ENCODE measurements at regions not wholly inside any gene's neighbourhood (a gene's known extent, or its start where the extent isn't known, plus 50 kb on each side); places are given as distances from the start of the nearest gene placed in this dataset.

GRCh38 chr13:106108346-106108745, 427.1 kb downstream of the EFNB2 start:
- Mint-ChIP-seq H3K36me3 (ENCODE audit: low read depth) (no peaks in the 10 kb centered on the region), H3K9me3 (no peaks in the 10 kb centered on the region), H3K4me1 (peaks cover 17% of the 10 kb centered on the region), H3K4me3 (no peak overlapping the region), H3K27me3 (ENCODE audit: insufficient read depth, low read depth, poor library complexity) (peaks cover 4% of the 10 kb centered on the region), H3K27ac (no peak overlapping the region)
- no peaks in the 10 kb centered on the region for H3K27me3 ChIP-seq (ENCODE audit: insufficient read depth)
- DNase-seq (ENCODE audit: low spot score) = no peak
- no peak overlapping the region for H2AFZ ChIP-seq
- H3K9me2 ChIP-seq (ENCODE audit: insufficient read depth) = no peaks in the 10 kb centered on the region
- no peak overlapping the region for H3K4me2 ChIP-seq
- ATAC-seq = no peak
- H3K36me3 ChIP-seq (ENCODE audit: insufficient read depth) = no peaks in the 10 kb centered on the region
- TF ChIP-seq JUNB (IDR thresholded peaks at IDR 0.05; ENCODE audit: unreplicated experiment) (no peak), STAT1 (IDR thresholded peaks at IDR 0.05; ENCODE audit: unreplicated experiment) (no peak), POLR2AphosphoS5 (IDR thresholded peaks at IDR 0.05; ENCODE audit: low read depth) (no peak), EZH2phosphoT487 (IDR thresholded peaks at IDR 0.05; ENCODE audit: unreplicated experiment) (no peak)
- no peaks in the 10 kb centered on the region for H4K20me1 ChIP-seq (replicated peaks; ENCODE audit: insufficient read depth)
- H3K27ac ChIP-seq (ENCODE audit: low read depth) = no peak overlapping the region
- no peaks in the 10 kb centered on the region for H3F3A ChIP-seq (replicated peaks; ENCODE audit: low read depth)
- H3K4me1 ChIP-seq (ENCODE audit: insufficient read depth) = 0 out of 2 replicates have a peak, but pooled peaks cover 8% of the 10 kb centered on the region
- H3K4me3 ChIP-seq = no peak overlapping the region
- no peaks in the 10 kb centered on the region for H3K79me2 ChIP-seq (replicated peaks; ENCODE audit: insufficient read depth)

GRCh38 chr13:106107061-106107460, 428.4 kb downstream of the EFNB2 start:
- H3K36me3 Mint-ChIP-seq (ENCODE audit: low read depth) = peaks cover 3% of the 10 kb centered on the region; the same call in 1 of the 3 replicates
- H3K27me3 Mint-ChIP-seq (ENCODE audit: insufficient read depth, low read depth, poor library complexity) = peaks cover 4% of the 10 kb centered on the region
- no peak overlapping the region for H3K27ac Mint-ChIP-seq
- no peak for TF ChIP-seq REST (IDR thresholded peaks at IDR 0.05; ENCODE audit: unreplicated experiment)
- TF ChIP-seq CREB1 (CRISPR knock-in tag; IDR thresholded peaks at IDR 0.05; ENCODE audit: low read depth) = no peak
- TF ChIP-seq NANOG (IDR thresholded peaks at IDR 0.05; ENCODE audit: borderline replicate concordance) = no peak
- TF ChIP-seq CTCF (conservative IDR thresholded peaks at IDR 0.05; ENCODE audit: low read depth in 2 of 2) = no peak
- no peak for TF ChIP-seq POLR2AphosphoS5 (IDR thresholded peaks at IDR 0.05; ENCODE audit: low read depth)
- no peak for TF ChIP-seq EZH2 (IDR thresholded peaks at IDR 0.05; ENCODE audit: low read depth, unreplicated experiment)
- TF ChIP-seq ZNF114 (CRISPR knock-in tag; IDR thresholded peaks at IDR 0.05) = no peak
- no peak for TF ChIP-seq ZNF462 (CRISPR knock-in tag; IDR thresholded peaks at IDR 0.05)
- no peak for TF ChIP-seq STAT1 (IDR thresholded peaks at IDR 0.05; ENCODE audit: unreplicated experiment)
- no peak for TF ChIP-seq EZH2phosphoT487 (IDR thresholded peaks at IDR 0.05; ENCODE audit: unreplicated experiment)
- no peak for TF ChIP-seq JUNB (IDR thresholded peaks at IDR 0.05; ENCODE audit: unreplicated experiment)

More at GRCh38 chr13:106107061-106107460, 428.4 kb downstream of the EFNB2 start:
- H3K9me2 ChIP-seq (ENCODE audit: insufficient read depth) = no peaks in the 10 kb centered on the region
- peaks cover 21% of the 10 kb centered on the region for H3K4me1 Mint-ChIP-seq
- H3K27ac ChIP-seq (ENCODE audit: low read depth) = no peak overlapping the region
- no peaks in the 10 kb centered on the region for H4K20me1 ChIP-seq (replicated peaks; ENCODE audit: insufficient read depth)
- DNase-seq (ENCODE audit: low spot score) (no peak), ATAC-seq (no peak)
- H3F3A ChIP-seq (replicated peaks; ENCODE audit: low read depth) = no peaks in the 10 kb centered on the region
- H3K27me3 ChIP-seq (ENCODE audit: insufficient read depth) = no peaks in the 10 kb centered on the region
- no peak overlapping the region for H3K4me3 ChIP-seq
- H3K79me2 ChIP-seq (replicated peaks; ENCODE audit: insufficient read depth) = no peaks in the 10 kb centered on the region
- 0 out of 2 replicates have a peak, but pooled peaks cover 8% of the 10 kb centered on the region for H3K4me1 ChIP-seq (ENCODE audit: insufficient read depth)
- no peak overlapping the region for H3K4me2 ChIP-seq
- no peaks in the 10 kb centered on the region for H3K36me3 ChIP-seq (ENCODE audit: insufficient read depth)
- peak overlapping the region; percentile 63; the same call in 1 of the 2 replicates for H2AFZ ChIP-seq
- no peaks in the 10 kb centered on the region for H3K9me3 Mint-ChIP-seq
- H3K4me3 Mint-ChIP-seq = no peak overlapping the region

All from GM23338 (cell line).